Ishikawa (cell line): ENCODE measurements at regions not wholly inside any gene's neighbourhood (a gene's known extent, or its start where the extent isn't known, plus 50 kb on each side); places are given as distances from the start of the nearest gene placed in this dataset.

Experiments
- CEBPB ChIP-seq: IDR thresholded peaks from 2 replicates; pipeline ENCODE4 v1.6.1; 2012
- CREB1 ChIP-seq: IDR thresholded peaks from 2 replicates; pipeline ENCODE4 v1.6.1; 2012; ENCODE audit warnings: low read depth
- EGR1 ChIP-seq: IDR thresholded peaks from 2 replicates; pipeline ENCODE4 v1.6.1; 2012
- EP300 ChIP-seq: IDR thresholded peaks from 2 replicates; pipeline ENCODE4 v1.6.1; 2012; ENCODE audit warnings: borderline replicate concordance
- FOXM1 ChIP-seq: IDR thresholded peaks from 2 replicates; pipeline ENCODE4 v1.6.1; 2012; ENCODE audit warnings: low read depth, borderline replicate concordance
- MAX ChIP-seq: IDR thresholded peaks from 2 replicates; pipeline ENCODE4 v1.6.1; 2012
- NFIC ChIP-seq: IDR thresholded peaks from 2 replicates; pipeline ENCODE4 v1.6.1; 2012
- RAD21 ChIP-seq: IDR thresholded peaks from 2 replicates; pipeline ENCODE4 v1.6.1; 2012; ENCODE audit warnings: low read depth
- REST ChIP-seq: IDR thresholded peaks from 2 replicates; pipeline ENCODE4 v1.6.1; 2012; ENCODE audit warnings: low read depth, mild to moderate bottlenecking
- TAF1 ChIP-seq: IDR thresholded peaks from 2 replicates; pipeline ENCODE4 v1.6.1; 2012; ENCODE audit warnings: low read depth, mild to moderate bottlenecking
- TCF12 ChIP-seq: IDR thresholded peaks from 2 replicates; pipeline ENCODE4 v1.6.1; 2012; ENCODE audit warnings: low read depth
- TEAD4 ChIP-seq: IDR thresholded peaks from 2 replicates; pipeline ENCODE4 v1.6.1; 2012
- USF1 ChIP-seq: IDR thresholded peaks from 2 replicates; pipeline ENCODE4 v1.6.1; 2012
- YY1 ChIP-seq: IDR thresholded peaks from 2 replicates; pipeline ENCODE4 v1.6.1; 2012; ENCODE audit warnings: low read depth
- ZBTB7A ChIP-seq: IDR thresholded peaks from 2 replicates; pipeline ENCODE4 v1.6.1; 2012; ENCODE audit warnings: low read depth

GRCh38 chr5:111935009-111935408 is 178.0 kb upstream of the NREP start:
- no peak for TF ChIP-seq REST
- TF ChIP-seq EP300 = no peak
- TF ChIP-seq USF1 = no peak
- TF ChIP-seq TCF12 = no peak
- TF ChIP-seq EGR1 = no peak
- no peak for TF ChIP-seq CREB1
- no peak for TF ChIP-seq NFIC
- no peak for TF ChIP-seq ZBTB7A

GRCh38 chr5:111934511-111934910 is 177.5 kb upstream of the NREP start:
- TF ChIP-seq TEAD4 (no peak), ZBTB7A (no peak), EP300 (no peak), TAF1 (no peak), REST (no peak), RAD21 (no peak), CEBPB (no peak), USF1 (no peak), EGR1 (no peak), NFIC (no peak), FOXM1 (no peak), MAX (no peak), TCF12 (no peak), YY1 (no peak), CREB1 (no peak)

GRCh38 chr5:111933086-111933485 is 176.1 kb upstream of the NREP start:
- TF ChIP-seq CREB1 (no peak), REST (no peak), TCF12 (no peak), TAF1 (no peak), RAD21 (no peak), EP300 (no peak), ZBTB7A (no peak), MAX (no peak), USF1 (no peak), EGR1 (no peak), TEAD4 (no peak), NFIC (no peak), YY1 (no peak), FOXM1 (no peak), CEBPB (no peak)

- TF ChIP-seq FOXM1 (no peak), MAX (no peak), EGR1 (no peak), CEBPB (no peak), USF1 (no peak), TAF1 (no peak), NFIC (no peak), TCF12 (no peak), ZBTB7A (no peak), YY1 (no peak), EP300 (no peak), CREB1 (no peak), TEAD4 (no peak)
Observed at GRCh38 chr5:111932628-111933027, 175.6 kb upstream of the NREP start.
